ENCODE measurements at regions not wholly inside any gene's neighbourhood (a gene's known extent, or its start where the extent isn't known, plus 50 kb on each side); places are given as distances from the start of the nearest gene placed in this dataset.

GRCh38 chr2:128967646-128968045, 649.0 kb upstream of the HS6ST1 start:
- DNase-seq (ENCODE audit: low read depth in 2 of 2) = no peak

- DNase-seq (ENCODE audit: low read depth in 2 of 2) = no peak
These were observed 650.7 kb upstream of the HS6ST1 start for GRCh38 chr2:128969374-128969773.

- no peak for DNase-seq (ENCODE audit: low read depth in 2 of 2)
These were observed 651.9 kb upstream of the HS6ST1 start for GRCh38 chr2:128970332-128971116.

- DNase-seq (ENCODE audit: low read depth in 2 of 2) = no peak
These were observed 654.9 kb upstream of the HS6ST1 start for GRCh38 chr2:128973566-128973965.

- no peak for DNase-seq (ENCODE audit: low read depth in 2 of 2)
These were observed 659.5 kb upstream of the HS6ST1 start for GRCh38 chr2:128978212-128978611.

- DNase-seq (ENCODE audit: low read depth in 2 of 2) = no peak
These were observed 660.5 kb upstream of the HS6ST1 start for GRCh38 chr2:128979182-128979581.

- DNase-seq (ENCODE audit: low read depth in 2 of 2) = no peak
These were observed 661.8 kb upstream of the HS6ST1 start for GRCh38 chr2:128980475-128980874.

- no peak for DNase-seq (ENCODE audit: low read depth in 2 of 2)
These were observed 662.7 kb upstream of the HS6ST1 start for GRCh38 chr2:128981353-128981752.

- no peak for DNase-seq (ENCODE audit: low read depth in 2 of 2)
These were observed 663.3 kb upstream of the HS6ST1 start for GRCh38 chr2:128982001-128982400.

GRCh38 chr2:128982670-128983069, 664.0 kb upstream of the HS6ST1 start:
- no peak for DNase-seq (ENCODE audit: low read depth in 2 of 2)

- no peak for DNase-seq (ENCODE audit: low read depth in 2 of 2)
These were observed 664.4 kb upstream of the HS6ST1 start for GRCh38 chr2:128983094-128983493.

- no peak for DNase-seq (ENCODE audit: low read depth in 2 of 2)
These were observed 665.4 kb upstream of the HS6ST1 start for GRCh38 chr2:128984081-128984480.

GRCh38 chr2:128984855-128985254, 666.2 kb upstream of the HS6ST1 start:
- no peak for DNase-seq (ENCODE audit: low read depth in 2 of 2)

GRCh38 chr2:128986026-128986715, 667.5 kb upstream of the HS6ST1 start:
- DNase-seq (ENCODE audit: low read depth in 2 of 2) = no peak

- no peak for DNase-seq (ENCODE audit: low read depth in 2 of 2)
These were observed 668.2 kb upstream of the HS6ST1 start for GRCh38 chr2:128986867-128987268.

GRCh38 chr2:128988326-128988725, 669.7 kb upstream of the HS6ST1 start:
- DNase-seq (ENCODE audit: low read depth in 2 of 2) = no peak

GRCh38 chr2:128988967-128989366, 670.3 kb upstream of the HS6ST1 start:
- no peak for DNase-seq (ENCODE audit: low read depth in 2 of 2)

- no peak for DNase-seq (ENCODE audit: low read depth in 2 of 2)
These were observed 676.4 kb upstream of the HS6ST1 start for GRCh38 chr2:128995086-128995485.

- DNase-seq (ENCODE audit: low read depth in 2 of 2) = no peak
These were observed 677.4 kb upstream of the HS6ST1 start for GRCh38 chr2:128996078-128996477.

GRCh38 chr2:128997166-128997866, 678.6 kb upstream of the HS6ST1 start:
- no peak for DNase-seq (ENCODE audit: low read depth in 2 of 2)

- DNase-seq (ENCODE audit: low read depth in 2 of 2) = no peak
These were observed 683.3 kb upstream of the HS6ST1 start for GRCh38 chr2:129001926-129002325.

GRCh38 chr2:129002751-129003150, 684.1 kb upstream of the HS6ST1 start:
- no peak for DNase-seq (ENCODE audit: low read depth in 2 of 2)

GRCh38 chr2:129004485-129004884, 685.8 kb upstream of the HS6ST1 start:
- no peak for DNase-seq (ENCODE audit: low read depth in 2 of 2)
